ENCODE measurements at regions not wholly inside any gene's neighbourhood (a gene's known extent, or its start where the extent isn't known, plus 50 kb on each side); places are given as distances from the start of the nearest gene placed in this dataset.

DNA sequence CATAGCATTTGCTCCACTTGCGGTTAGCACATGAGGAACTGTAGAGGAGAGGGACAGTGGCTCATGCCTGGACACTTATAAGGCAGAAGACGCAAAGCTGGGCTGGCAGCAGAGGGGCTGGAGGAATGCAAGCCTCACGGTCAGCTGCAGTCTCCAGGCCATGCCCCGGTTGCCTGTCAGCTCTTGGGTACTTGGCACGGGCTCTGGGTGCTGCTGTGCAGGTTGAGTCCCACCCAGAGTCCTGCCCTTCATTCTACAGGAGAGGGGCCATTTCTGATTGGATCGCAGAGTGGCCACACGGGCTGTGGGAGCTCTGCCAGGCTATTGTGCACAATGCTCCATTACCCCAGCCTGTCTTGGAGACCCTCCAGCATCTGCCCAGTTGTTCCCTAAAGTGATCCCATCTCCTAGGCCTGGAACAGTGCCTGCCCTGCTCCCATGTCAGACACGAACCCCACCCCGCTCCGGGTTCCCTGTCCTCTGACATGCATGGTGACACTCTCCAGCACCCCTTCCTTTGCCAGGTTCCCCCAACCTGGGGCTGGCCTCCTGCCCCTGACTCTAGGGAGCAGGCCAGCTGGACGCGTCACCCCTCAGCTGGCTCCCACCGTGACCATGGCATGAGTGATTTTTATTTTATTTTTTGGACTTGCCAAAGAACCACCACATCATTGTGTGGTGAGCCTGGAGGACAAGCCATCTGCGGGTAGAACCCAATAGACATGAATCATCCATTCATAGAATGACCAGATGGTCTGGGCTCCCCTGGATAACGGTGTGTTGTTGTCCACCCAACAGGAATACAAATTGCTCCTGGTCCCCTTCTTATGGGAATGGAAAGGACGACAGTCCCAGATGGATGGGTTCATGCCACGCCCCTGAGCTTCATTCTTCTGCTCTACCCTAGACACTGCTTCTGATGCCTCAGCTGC, 51.0 kb upstream of the KLF13 start:
- DNase-seq (ENCODE audit: low spot score), result no peak

GRCh38 chr15:31276596-31277298, 49.9 kb upstream of the KLF13 start:
- no peak for DNase-seq (ENCODE audit: low spot score)

Data from CD4-positive, alpha-beta T cell treated with Interleukin-2 at 100 ng/mL for 4 hours (primary cell).